Medulla oblongata (tissue), 1 donor: ENCODE measurements at regions not wholly inside any gene's neighbourhood (a gene's known extent, or its start where the extent isn't known, plus 50 kb on each side); places are given as distances from the start of the nearest gene placed in this dataset.
A peak's percentile ranks its signal among the peaks of the same experiment; 100 is the strongest.
"Not testable (repeated sequence)": the region's sequence is repeated elsewhere in the genome, so short reads cannot be mapped to it uniquely, and the experiment has no call there.

ENCODE experiments used
- DNase-seq: peaks from one replicate; pipeline ENCODE4 v3.0.0-alpha.2; 2015; ENCODE audit errors: extremely low spot score

DNA sequence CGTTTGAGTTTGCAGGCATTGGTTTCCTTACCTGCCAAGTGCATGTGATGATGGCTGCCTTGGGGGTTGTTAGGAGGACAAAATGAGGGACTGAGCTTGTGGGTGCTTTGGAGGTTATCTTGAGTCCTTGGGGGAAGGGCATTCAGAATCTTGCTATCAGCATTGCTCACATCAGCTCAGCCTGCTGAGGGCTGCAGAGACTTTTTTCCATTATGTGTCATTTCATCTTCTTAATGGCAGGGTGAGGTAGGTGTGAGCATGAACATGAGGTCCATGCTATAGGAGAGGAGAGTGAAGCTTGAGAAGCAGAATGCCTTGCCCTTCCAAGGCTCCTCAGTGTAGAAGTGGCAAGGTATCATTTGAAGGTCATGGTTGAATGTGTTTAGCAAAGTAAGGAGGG, 112.3 kb downstream of the MIAT start:
- no peak for DNase-seq

DNA sequence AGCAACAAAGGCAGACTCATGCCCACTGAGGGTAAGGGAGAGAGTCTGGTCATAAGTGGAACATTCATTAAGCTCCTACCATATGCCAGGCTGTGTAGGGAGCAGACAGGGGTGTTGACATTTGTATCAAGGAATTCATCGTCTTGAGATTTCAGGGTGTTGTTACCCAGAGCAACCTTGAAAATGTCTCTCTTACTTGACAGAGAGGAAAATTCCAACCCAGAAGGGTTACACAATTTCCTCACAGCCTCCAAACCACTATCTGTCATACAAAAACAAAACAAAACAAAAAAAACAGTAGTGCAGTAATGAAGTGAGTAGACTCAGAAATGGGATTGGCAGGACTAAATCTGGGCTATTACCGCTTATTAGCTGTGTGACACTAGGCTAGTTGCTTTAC, 113.2 kb downstream of the MIAT start:
- DNase-seq = no peak

DNA sequence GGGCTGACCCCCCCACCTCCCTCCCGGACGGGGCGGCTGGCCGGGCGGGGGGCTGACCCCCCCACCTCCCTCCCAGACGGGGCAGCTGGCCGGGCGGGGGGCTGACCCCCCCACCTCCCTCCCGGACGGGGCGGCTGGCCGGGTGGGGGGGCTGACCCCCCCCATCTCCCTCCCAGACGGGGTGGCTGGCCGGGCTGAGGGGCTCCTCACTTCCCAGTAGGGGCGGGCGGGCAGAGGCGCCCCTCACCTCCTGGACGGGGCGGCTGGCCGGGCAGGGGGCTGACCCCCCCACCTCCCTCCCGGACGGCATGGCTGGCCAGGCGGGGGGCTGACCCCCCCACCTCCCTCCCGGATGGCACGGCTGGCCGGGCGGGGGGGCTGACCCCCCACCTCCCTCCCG, 115.7 kb downstream of the MIAT start:
- DNase-seq = not testable (repeated sequence)

- no peak for DNase-seq
Observed at GRCh38 chr22:26775394-26775793, 118.0 kb downstream of the MIAT start.

DNA sequence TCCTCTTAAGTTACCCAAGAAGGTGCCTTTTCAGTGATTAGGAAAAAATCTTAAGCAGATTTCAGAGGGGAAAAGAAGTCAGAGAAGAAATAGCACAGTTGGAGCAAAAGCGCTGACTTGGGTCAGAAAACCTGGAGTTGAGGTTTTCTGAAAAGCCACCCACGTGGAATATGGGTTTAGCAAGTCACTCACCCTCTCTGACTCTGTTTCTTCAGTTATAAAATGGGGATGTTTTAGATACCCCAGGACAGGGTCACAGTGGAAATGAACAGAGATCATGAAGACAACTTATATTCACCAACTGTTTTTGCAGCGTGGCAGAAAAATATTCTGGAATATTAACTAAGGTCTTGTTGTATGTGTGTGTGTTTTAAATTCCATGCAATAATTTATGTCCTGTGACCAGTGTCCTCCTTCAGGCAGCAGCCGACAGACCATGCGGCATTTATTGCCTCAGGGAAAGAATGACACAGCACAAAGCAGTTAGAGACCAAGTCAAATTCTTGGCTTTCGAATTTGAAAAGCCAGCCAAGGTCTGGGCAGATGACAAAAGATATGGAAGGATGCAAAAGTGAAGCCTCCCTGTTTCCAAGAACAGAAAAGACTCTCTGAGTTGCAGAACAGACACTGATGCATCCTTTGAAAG, 119.9 kb downstream of the MIAT start:
- DNase-seq = peak; percentile 29

GRCh38 chr22:26778372-26778771, 121.0 kb downstream of the MIAT start:
- DNase-seq = no peak

- no peak for DNase-seq
Observed at GRCh38 chr22:26779108-26779507, 121.7 kb downstream of the MIAT start.

- DNase-seq = no peak
Observed at GRCh38 chr22:26779929-26780328, 122.5 kb downstream of the MIAT start.

- DNase-seq = no peak
Observed at GRCh38 chr22:26780521-26780920, 123.1 kb downstream of the MIAT start.

DNA sequence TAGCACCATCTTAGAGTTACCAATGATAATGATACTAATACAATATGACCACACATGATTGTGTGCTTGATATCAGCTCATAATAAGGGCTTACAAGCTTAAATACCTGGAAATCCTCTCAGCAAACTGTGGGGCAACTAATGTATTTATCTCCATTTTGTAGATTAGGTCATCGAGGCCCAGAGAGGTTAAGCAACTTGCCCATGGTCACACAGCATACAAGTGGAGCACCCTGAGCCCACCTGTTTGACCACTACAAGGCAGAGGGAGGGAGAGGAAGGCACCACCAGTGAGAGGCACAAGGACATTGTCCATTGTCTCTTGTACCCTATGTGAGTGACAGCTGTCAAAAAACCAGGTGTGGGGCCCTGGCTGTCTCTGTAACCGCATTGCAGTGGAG, 123.7 kb downstream of the MIAT start:
- no peak for DNase-seq

- DNase-seq = no peak
Observed at GRCh38 chr22:26781596-26781995, 124.2 kb downstream of the MIAT start.

DNA sequence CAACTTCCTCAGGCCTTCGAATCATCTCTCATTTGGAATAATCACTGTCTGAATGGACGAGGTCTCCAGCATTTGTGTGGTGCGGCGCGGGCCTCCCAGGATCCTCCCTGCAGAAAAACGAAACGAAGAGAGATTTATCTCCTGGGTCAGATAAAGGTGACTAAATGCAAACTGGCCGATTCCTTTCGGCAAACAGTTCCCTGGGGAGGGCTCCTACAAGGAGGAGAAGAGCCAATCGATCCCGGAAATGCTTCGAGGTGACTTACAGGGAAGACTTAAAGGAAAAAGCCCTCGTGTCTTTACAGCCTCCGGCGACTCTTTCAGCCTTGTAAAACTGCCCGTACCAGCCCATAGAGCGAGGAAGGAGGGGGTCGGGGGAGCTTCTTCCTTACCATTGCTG, 126.5 kb downstream of the MIAT start:
- DNase-seq = no peak

- no peak for DNase-seq
Observed at GRCh38 chr22:26784772-26785171, 127.4 kb downstream of the MIAT start.

DNA sequence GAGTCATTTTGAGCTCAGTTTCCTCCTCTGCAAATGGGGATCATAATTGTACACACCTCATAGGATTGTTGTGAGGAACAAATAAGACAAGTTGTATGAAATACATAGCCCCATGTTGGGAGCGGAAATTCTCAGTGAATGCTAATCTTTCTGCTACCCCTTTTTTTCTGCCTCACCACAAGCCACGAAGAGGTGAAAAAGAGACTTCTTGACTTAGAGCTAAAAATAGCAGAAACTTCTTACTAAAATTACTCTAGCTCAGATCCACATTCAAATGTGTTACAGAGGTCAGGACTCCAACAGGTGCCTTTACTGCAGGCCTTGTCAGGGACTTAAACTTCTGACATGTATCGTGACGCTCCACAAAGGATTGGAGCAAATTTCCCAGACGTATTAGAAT, 128.5 kb downstream of the MIAT start:
- DNase-seq = no peak

GRCh38 chr22:26786398-26786797, 129.0 kb downstream of the MIAT start:
- DNase-seq = no peak

GRCh38 chr22:26789951-26790350, 132.6 kb downstream of the MIAT start:
- DNase-seq = no peak

DNA sequence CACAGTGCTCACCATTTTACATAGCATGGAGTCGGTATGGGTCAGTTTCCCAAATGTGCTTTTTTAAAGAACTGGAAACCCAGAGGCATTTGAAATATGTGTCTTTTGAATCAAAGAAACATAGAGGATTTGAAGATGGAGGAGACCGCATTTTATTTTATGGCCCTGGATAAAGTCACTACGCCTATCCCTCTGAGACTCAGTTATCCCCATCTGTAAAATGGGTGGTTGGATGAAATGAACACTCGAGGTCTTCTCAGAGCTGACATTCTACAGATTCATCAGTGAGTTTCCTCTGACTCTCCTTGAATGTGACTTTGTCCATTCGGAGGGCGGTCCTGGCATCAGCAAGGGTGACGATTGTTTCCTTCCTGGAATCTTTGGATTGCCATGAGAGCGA, 135.1 kb downstream of the MIAT start:
- no peak for DNase-seq

- no peak for DNase-seq
Observed at GRCh38 chr22:26796785-26797184, 139.4 kb downstream of the MIAT start.

GRCh38 chr22:26797910-26798309, 140.5 kb downstream of the MIAT start:
- no peak for DNase-seq

GRCh38 chr22:26798462-26799065, 141.2 kb downstream of the MIAT start:
- no peak for DNase-seq

DNA sequence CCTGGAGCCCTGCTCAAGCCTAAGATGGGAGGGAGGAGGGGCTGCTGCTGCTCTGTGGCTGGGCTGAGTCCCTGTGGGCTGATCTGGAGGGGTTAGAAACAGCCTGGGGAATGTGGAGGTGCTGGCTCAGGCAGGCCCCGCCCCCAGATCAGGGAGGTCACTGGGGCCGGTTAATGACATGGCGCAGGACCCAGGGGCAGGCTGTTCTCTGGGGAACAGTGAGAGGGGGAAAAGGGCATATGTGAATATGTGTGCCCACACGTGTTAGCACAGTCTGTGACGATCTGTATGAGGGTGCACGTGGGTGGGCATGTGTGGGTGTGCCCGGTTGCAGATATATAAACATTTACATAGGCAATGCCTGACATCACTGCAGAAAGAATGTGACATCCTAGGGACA, 143.5 kb downstream of the MIAT start:
- no peak for DNase-seq

DNA sequence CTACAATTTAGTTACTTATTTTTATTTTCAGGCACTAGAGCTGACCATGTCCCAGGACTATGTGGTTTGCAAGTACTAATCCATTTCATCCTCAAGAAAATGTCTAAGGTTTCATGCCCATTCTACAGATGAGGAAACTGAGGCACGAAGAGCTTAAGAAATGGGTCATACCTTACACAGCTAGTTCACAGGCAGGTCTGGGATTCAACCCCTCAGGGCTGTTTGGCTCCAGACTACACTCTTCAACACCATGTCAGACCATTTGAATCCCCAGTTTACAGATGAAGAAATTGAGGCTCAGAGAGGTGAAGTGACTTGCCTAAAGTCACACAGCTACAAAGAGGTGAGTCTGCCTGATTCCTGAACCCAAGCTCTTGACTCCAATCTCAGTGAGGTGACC, 144.1 kb downstream of the MIAT start:
- no peak for DNase-seq

DNA sequence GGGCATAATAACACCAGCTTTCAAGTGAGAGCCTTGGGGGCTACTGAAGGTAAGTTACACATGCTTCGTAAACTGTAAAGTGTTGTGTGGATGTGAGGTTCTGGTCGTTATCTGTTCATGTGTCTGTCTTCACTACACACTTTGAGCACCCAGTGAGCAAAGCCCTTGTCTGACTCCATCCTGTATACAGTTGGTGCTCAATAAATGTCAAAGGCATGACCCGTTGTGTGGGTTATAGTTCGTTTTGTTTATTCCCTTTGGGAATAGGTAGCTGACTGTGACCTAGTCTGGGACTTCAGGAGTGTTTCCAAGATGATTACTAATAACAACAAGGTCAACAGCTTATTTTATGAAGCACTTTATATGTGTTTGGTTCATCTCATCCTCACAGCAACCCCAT, 146.9 kb downstream of the MIAT start:
- no peak for DNase-seq

- no peak for DNase-seq
Observed at GRCh38 chr22:26804911-26805539, 147.6 kb downstream of the MIAT start.
